WTC11 (cell line): ENCODE measurements at regions not wholly inside any gene's neighbourhood (a gene's known extent, or its start where the extent isn't known, plus 50 kb on each side); places are given as distances from the start of the nearest gene placed in this dataset.

Experiments used
- ETV6 ChIP-seq: sonication (generic); formaldehyde crosslinking; IDR thresholded peaks from 2 replicates; pipeline ENCODE4 v1.8.1; 2022; ENCODE audit warnings: mild to moderate bottlenecking, missing genetic modification reagents
- NR2C2 ChIP-seq: sonication (generic); formaldehyde crosslinking; IDR thresholded peaks from 2 replicates; pipeline ENCODE4 v1.8.0; 2022; ENCODE audit warnings: mild to moderate bottlenecking, missing genetic modification reagents
- TF ChIP-seq, protein P1 (sequence below): fragments of 200-600 bp; IDR thresholded peaks from 2 replicates; pipeline ENCODE4 v1.8.0; 2022; ENCODE audit warnings: antibody characterized with exemption
- TF ChIP-seq, protein P2 (sequence below): sonication (generic); formaldehyde crosslinking; IDR thresholded peaks from 2 replicates; pipeline ENCODE4 v1.8.0; 2022; ENCODE audit warnings: mild to moderate bottlenecking, missing genetic modification reagents
- TF ChIP-seq, protein P3 (sequence below): sonication (generic); formaldehyde crosslinking; IDR thresholded peaks from 2 replicates; pipeline ENCODE4 v1.8.0; 2023; ENCODE audit warnings: missing genetic modification reagents
- TF ChIP-seq, protein P4 (sequence below): sonication (generic); formaldehyde crosslinking; IDR thresholded peaks from 2 replicates; pipeline ENCODE4 v1.8.1; 2023; ENCODE audit warnings: mild to moderate bottlenecking, missing genetic modification reagents, moderate library complexity

DNA sequence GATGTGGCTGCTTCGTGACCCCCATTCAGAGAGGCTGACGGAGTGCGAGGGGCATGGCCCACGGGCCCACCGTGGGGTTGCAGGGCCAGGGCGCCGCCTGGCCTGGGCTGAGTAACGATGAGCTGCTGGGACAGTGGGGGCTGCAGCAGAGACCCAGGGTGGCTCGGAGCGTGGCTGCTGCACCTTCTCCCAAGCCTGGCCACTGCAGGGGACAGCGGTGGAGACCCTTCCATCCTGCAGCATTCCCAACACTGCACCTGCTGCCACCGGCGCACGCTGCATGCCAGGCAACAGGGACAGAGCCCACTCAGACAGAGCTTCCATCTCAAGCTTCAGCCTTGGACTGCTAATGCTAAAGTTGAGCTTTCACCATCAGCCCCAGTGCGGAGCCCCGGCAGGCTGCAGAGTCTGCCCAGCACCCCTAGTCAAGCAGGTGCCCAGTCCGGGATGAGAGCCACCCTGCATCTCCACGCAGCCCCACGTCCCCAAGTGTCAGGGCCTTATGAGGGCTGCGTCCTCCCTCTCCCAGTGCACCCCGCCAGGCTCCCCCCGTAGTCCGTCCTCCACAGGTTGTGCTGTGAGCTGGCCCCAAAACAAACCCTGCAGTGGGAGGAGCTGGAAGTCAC, 89.4 kb upstream of the AFDN start:
- TF ChIP-seq, protein P1, sequence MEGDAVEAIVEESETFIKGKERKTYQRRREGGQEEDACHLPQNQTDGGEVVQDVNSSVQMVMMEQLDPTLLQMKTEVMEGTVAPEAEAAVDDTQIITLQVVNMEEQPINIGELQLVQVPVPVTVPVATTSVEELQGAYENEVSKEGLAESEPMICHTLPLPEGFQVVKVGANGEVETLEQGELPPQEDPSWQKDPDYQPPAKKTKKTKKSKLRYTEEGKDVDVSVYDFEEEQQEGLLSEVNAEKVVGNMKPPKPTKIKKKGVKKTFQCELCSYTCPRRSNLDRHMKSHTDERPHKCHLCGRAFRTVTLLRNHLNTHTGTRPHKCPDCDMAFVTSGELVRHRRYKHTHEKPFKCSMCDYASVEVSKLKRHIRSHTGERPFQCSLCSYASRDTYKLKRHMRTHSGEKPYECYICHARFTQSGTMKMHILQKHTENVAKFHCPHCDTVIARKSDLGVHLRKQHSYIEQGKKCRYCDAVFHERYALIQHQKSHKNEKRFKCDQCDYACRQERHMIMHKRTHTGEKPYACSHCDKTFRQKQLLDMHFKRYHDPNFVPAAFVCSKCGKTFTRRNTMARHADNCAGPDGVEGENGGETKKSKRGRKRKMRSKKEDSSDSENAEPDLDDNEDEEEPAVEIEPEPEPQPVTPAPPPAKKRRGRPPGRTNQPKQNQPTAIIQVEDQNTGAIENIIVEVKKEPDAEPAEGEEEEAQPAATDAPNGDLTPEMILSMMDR, result no peak
- TF ChIP-seq, protein P2, sequence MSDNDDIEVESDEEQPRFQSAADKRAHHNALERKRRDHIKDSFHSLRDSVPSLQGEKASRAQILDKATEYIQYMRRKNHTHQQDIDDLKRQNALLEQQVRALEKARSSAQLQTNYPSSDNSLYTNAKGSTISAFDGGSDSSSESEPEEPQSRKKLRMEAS (CRISPR knock-in tag), result no peak
- TF ChIP-seq, protein P3, sequence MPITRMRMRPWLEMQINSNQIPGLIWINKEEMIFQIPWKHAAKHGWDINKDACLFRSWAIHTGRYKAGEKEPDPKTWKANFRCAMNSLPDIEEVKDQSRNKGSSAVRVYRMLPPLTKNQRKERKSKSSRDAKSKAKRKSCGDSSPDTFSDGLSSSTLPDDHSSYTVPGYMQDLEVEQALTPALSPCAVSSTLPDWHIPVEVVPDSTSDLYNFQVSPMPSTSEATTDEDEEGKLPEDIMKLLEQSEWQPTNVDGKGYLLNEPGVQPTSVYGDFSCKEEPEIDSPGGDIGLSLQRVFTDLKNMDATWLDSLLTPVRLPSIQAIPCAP (CRISPR knock-in tag), result no peak
- TF ChIP-seq NR2C2 (CRISPR knock-in tag), result no peak
- TF ChIP-seq ETV6, result no peak
- TF ChIP-seq, protein P4, sequence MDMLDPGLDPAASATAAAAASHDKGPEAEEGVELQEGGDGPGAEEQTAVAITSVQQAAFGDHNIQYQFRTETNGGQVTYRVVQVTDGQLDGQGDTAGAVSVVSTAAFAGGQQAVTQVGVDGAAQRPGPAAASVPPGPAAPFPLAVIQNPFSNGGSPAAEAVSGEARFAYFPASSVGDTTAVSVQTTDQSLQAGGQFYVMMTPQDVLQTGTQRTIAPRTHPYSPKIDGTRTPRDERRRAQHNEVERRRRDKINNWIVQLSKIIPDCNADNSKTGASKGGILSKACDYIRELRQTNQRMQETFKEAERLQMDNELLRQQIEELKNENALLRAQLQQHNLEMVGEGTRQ (CRISPR knock-in tag), result no peak
